HFFc6 (cell line): ENCODE measurements at regions not wholly inside any gene's neighbourhood (a gene's known extent, or its start where the extent isn't known, plus 50 kb on each side); places are given as distances from the start of the nearest gene placed in this dataset.
"Not testable (repeated sequence)": the region's sequence is repeated elsewhere in the genome, so short reads cannot be mapped to it uniquely, and the experiment has no call there.

Experiments
- DNase-seq: peaks from one replicate; pipeline ENCODE4 v3.0.0-alpha.2; 2018
- H3K27ac Mint-ChIP-seq: 2 replicates; pipeline ENCODE4 v1.8.0; 2020; ENCODE audit warnings: mild to moderate bottlenecking, mixed read lengths
- H3K27me3 Mint-ChIP-seq: 2 replicates; pipeline ENCODE4 v1.8.0; 2021; ENCODE audit warnings: mild to moderate bottlenecking, moderate library complexity, mixed read lengths; ENCODE audit not compliant: insufficient read depth
- H3K36me3 Mint-ChIP-seq: 2 replicates; pipeline ENCODE4 v1.8.0; 2021; ENCODE audit warnings: low read depth, mixed read lengths
- H3K4me1 Mint-ChIP-seq: 2 replicates; pipeline ENCODE4 v1.8.0; 2020; ENCODE audit warnings: low read depth, mixed read lengths
- H3K4me3 Mint-ChIP-seq: 2 replicates; pipeline ENCODE4 v1.8.0; 2020; ENCODE audit warnings: mild to moderate bottlenecking, moderate library complexity, mixed read lengths
- H3K9me3 Mint-ChIP-seq: 2 replicates; pipeline ENCODE4 v1.8.0; 2020; ENCODE audit warnings: mild to moderate bottlenecking, mixed read lengths
- TF ChIP-seq, protein P1 (sequence below): fragments of 200-600 bp; sonication (generic); IDR thresholded peaks from 2 replicates; pipeline ENCODE4 v1.5.0; 2021; ENCODE audit warnings: antibody characterized with exemption, mild to moderate bottlenecking

GRCh38 chrX:13414006-13414647 is 94.3 kb upstream of the ATXN3L start:
- TF ChIP-seq, protein P1, sequence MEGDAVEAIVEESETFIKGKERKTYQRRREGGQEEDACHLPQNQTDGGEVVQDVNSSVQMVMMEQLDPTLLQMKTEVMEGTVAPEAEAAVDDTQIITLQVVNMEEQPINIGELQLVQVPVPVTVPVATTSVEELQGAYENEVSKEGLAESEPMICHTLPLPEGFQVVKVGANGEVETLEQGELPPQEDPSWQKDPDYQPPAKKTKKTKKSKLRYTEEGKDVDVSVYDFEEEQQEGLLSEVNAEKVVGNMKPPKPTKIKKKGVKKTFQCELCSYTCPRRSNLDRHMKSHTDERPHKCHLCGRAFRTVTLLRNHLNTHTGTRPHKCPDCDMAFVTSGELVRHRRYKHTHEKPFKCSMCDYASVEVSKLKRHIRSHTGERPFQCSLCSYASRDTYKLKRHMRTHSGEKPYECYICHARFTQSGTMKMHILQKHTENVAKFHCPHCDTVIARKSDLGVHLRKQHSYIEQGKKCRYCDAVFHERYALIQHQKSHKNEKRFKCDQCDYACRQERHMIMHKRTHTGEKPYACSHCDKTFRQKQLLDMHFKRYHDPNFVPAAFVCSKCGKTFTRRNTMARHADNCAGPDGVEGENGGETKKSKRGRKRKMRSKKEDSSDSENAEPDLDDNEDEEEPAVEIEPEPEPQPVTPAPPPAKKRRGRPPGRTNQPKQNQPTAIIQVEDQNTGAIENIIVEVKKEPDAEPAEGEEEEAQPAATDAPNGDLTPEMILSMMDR = no peak
- Mint-ChIP-seq H3K27me3 (no peaks in the 10 kb centered on the region; the same call in none of the 2 replicates), H3K4me3 (no peak overlapping the region), H3K9me3 (no peaks in the 10 kb centered on the region), H3K27ac (no peak overlapping the region), H3K4me1 (peaks cover 31% of the 10 kb centered on the region), H3K36me3 (no peaks in the 10 kb centered on the region; the same call in 1 of the 2 replicates)
- DNase-seq = no peak

DNA sequence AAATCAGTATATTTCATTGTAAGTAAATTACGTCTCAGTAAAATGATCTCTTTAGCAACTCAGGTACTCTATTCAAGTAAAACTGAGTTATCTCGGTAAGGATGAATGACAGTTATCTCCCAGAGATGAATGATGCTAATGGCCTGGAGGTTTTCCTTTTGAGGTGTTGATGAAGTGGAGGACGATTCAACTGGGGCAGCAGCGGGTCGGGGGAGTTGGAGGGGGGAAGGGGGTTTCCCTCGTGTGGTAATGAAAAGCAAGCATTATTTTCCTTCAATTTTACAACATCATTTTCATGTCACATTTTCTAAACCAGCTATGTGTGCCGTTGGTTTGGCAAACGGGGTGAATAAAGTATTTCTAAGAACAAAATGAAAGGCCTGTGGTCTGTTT is 92.4 kb upstream of the ATXN3L start:
- H3K4me3 Mint-ChIP-seq = no peak overlapping the region
- peaks cover 16% of the 10 kb centered on the region for H3K4me1 Mint-ChIP-seq

DNA sequence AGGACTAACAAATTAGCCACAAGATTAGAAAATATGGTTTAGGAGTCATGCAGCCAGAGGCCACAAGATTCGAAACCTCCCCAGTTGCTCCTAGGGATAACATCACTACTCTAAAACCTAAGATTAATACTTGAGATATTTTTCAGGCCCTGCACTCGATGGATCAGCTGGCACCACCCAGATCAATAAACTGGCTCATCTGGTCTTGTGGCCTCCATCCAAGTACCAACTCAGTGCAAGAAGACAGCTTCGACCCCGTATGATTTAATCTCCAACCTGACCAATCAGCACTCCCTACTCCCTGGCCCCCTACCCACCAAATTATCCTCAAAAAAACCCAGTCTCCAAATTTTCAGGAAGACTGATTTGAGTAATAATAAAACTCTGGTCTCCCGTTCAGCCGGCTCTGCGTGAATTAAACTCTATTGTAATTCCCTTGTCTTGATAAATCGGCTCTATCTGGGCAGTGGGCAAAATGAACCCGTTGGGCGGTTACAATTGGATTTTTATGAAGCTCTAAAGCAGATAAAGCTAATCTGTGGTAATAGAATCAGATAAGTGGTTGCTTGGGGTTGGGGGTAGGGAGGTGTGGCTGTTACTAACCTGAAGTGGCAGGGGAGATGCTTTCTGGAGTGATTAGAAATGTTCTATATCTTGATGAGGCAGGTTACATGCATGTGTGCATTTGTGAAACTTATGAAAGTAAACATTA is 91.8 kb upstream of the ATXN3L start:
- peaks cover 5% of the 10 kb centered on the region for H3K36me3 Mint-ChIP-seq
- TF ChIP-seq, protein P1 = no peak
- H3K4me1 Mint-ChIP-seq = peaks cover 16% of the 10 kb centered on the region
- H3K9me3 Mint-ChIP-seq = peaks cover 9% of the 10 kb centered on the region
- no peaks in the 10 kb centered on the region for H3K27me3 Mint-ChIP-seq
- H3K27ac Mint-ChIP-seq = no peak overlapping the region
- H3K4me3 Mint-ChIP-seq = no peak overlapping the region
- DNase-seq = no peak

More for the DNA sequence above, 92.4 kb upstream of the ATXN3L start:
- Mint-ChIP-seq H3K27ac (no peak overlapping the region), H3K27me3 (no peaks in the 10 kb centered on the region), H3K9me3 (peaks cover 3% of the 10 kb centered on the region), H3K36me3 (no peaks in the 10 kb centered on the region; the same call in none of the 2 replicates)
- TF ChIP-seq, protein P1 = no peak
- DNase-seq = no peak

DNA sequence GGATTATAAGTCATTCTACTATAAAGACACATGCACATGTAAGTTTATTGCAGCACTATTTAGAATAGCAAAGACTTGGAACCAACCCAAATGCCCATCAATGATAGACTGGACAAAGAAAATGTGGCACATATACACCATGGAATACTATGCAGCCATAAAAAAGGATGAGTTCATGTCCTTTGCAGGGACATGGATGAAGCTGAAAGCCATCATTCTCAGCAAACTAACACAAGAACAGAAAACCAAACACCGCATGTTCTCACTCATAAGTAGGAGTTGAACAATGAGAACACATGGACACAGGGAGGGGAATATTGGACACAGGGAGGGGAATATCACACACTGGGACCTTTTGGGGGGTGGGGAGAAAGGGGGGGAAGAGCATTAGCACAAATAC is 88.7 kb upstream of the ATXN3L start:
- H3K36me3 Mint-ChIP-seq, H3K4me1 Mint-ChIP-seq, H3K27me3 Mint-ChIP-seq, H3K27ac Mint-ChIP-seq, DNase-seq, H3K4me3 Mint-ChIP-seq: not testable (repeated sequence)
- H3K9me3 Mint-ChIP-seq = peaks cover 12% of the 10 kb centered on the region

GRCh38 chrX:13404777-13405176 is 84.9 kb upstream of the ATXN3L start:
- not testable (repeated sequence) for H3K36me3 Mint-ChIP-seq, H3K27ac Mint-ChIP-seq, H3K27me3 Mint-ChIP-seq, DNase-seq, H3K4me3 Mint-ChIP-seq
- H3K4me1 Mint-ChIP-seq = peaks cover 11% of the 10 kb centered on the region; the same call in 1 of the 2 replicates
- H3K9me3 Mint-ChIP-seq = peaks cover 12% of the 10 kb centered on the region

GRCh38 chrX:13404364-13404763 is 84.5 kb upstream of the ATXN3L start:
- TF ChIP-seq, protein P1 = no peak
- no peak overlapping the region for H3K27ac Mint-ChIP-seq
- H3K36me3 Mint-ChIP-seq = peaks cover 9% of the 10 kb centered on the region
- no peak for DNase-seq
- peaks cover 7% of the 10 kb centered on the region; the same call in 1 of the 2 replicates for H3K4me1 Mint-ChIP-seq
- no peaks in the 10 kb centered on the region for H3K27me3 Mint-ChIP-seq
- H3K4me3 Mint-ChIP-seq = no peak overlapping the region
- H3K9me3 Mint-ChIP-seq = peaks cover 12% of the 10 kb centered on the region
